Colonic mucosa (tissue), 4 donors: ENCODE measurements at regions not wholly inside any gene's neighbourhood (a gene's known extent, or its start where the extent isn't known, plus 50 kb on each side); places are given as distances from the start of the nearest gene placed in this dataset.

Source experiments
- DNase-seq: peaks from one replicate; pipeline ENCODE4 v3.0.0-alpha.2; 2020
- H3K27ac ChIP-seq: fragments of 200-600 bp; one replicate; pipeline ENCODE4 v1.8.0; 2021
- H3K27me3 ChIP-seq: fragments of 200-600 bp; one replicate; pipeline ENCODE4 v1.8.0; 2021
- H3K36me3 ChIP-seq: fragments of 200-600 bp; one replicate; pipeline ENCODE4 v1.8.0; 2021
- H3K4me1 ChIP-seq: fragments of 200-600 bp; one replicate; pipeline ENCODE4 v1.8.0; 2021; ENCODE audit warnings: mild to moderate bottlenecking
- H3K4me3 ChIP-seq: fragments of 200-600 bp; one replicate; pipeline ENCODE4 v1.8.0; 2021
- H3K9ac ChIP-seq, 2 donors: one replicate each; pipeline ENCODE4 v1.7.0; 2013; ENCODE audit warnings: control low read depth in 2 of 2, low read depth in 2 of 2, low read length in 2 of 2
- H3K9me3 ChIP-seq: fragments of 200-600 bp; one replicate; pipeline ENCODE4 v1.8.0; 2021
- intact Hi-C: fragments of 100-400 bp; cut with DNase I; formaldehyde crosslinking; loops from one replicate; pipeline ENCODE4 v1.14.1; 2022
- TF ChIP-seq, protein P1 (sequence below): fragments of 200-600 bp; IDR thresholded peaks from one replicate; pipeline ENCODE4 v1.8.0; 2022; ENCODE audit warnings: antibody characterized with exemption, mild to moderate bottlenecking
- donor health status: healthy.
- donor health status: DM: no; HTN: no; CAD: no.
- donor health status: DM: no; HTN: no; CAD: no.

DNA sequence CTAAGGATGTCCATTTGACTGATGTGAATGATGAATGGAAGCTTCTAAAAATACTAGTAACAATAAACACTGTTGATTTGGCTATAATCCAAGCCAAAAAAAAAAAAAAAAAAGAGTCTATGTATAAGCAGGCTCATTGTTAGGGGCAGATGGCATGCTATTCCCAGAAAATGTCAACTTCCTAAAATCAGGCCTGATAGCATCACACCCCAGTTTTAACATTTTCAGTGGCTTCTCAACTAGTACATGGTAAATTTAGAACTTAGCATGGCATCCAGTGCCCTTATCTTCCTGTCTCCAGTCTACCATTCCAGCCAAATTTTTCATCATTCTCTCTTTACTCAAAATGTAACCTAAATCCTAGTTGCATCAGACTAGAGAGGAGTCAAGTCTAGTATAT lies 288.2 kb upstream of the ZNF385D start:
- intact Hi-C loops, result no loop called here
- Histone ChIP-seq H3K36me3 (no peaks in the 10 kb centered on the region), H3K4me1 (no peaks in the 10 kb centered on the region), H3K9ac (no peak overlapping the region), H3K27ac (no peak overlapping the region), H3K9me3 (no peaks in the 10 kb centered on the region), H3K4me3 (no peak overlapping the region), H3K27me3 (no peaks in the 10 kb centered on the region)
- TF ChIP-seq, protein P1, sequence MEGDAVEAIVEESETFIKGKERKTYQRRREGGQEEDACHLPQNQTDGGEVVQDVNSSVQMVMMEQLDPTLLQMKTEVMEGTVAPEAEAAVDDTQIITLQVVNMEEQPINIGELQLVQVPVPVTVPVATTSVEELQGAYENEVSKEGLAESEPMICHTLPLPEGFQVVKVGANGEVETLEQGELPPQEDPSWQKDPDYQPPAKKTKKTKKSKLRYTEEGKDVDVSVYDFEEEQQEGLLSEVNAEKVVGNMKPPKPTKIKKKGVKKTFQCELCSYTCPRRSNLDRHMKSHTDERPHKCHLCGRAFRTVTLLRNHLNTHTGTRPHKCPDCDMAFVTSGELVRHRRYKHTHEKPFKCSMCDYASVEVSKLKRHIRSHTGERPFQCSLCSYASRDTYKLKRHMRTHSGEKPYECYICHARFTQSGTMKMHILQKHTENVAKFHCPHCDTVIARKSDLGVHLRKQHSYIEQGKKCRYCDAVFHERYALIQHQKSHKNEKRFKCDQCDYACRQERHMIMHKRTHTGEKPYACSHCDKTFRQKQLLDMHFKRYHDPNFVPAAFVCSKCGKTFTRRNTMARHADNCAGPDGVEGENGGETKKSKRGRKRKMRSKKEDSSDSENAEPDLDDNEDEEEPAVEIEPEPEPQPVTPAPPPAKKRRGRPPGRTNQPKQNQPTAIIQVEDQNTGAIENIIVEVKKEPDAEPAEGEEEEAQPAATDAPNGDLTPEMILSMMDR, result no peak
- no peak for DNase-seq

DNA sequence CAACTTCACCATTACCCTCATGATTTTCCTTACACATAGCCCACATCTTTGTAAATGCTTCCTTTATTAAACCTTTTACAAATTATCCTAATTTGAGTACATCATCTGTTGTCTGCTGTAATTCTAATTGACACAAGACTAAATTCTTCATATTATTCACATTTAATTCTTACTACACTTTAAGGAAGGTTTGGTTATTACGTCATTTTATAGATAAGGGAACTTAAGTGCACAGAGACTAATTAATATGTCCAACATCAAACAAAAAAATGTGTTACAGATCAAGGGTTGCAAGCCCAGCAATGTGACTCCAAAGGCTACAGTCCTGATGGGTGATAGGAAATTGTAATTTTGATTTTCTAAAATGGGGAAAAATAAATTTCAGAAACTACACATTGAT lies 289.1 kb upstream of the ZNF385D start:
- H3K4me3 ChIP-seq, result no peak overlapping the region
- no peak overlapping the region for H3K27ac ChIP-seq
- intact Hi-C loops, result no loop called here
- no peaks in the 10 kb centered on the region for H3K27me3 ChIP-seq
- no peak overlapping the region for H3K9ac ChIP-seq
- no peaks in the 10 kb centered on the region for H3K9me3 ChIP-seq
- DNase-seq, result no peak
- TF ChIP-seq, protein P1, result no peak
- H3K36me3 ChIP-seq, result no peaks in the 10 kb centered on the region
- H3K4me1 ChIP-seq, result no peaks in the 10 kb centered on the region

DNA sequence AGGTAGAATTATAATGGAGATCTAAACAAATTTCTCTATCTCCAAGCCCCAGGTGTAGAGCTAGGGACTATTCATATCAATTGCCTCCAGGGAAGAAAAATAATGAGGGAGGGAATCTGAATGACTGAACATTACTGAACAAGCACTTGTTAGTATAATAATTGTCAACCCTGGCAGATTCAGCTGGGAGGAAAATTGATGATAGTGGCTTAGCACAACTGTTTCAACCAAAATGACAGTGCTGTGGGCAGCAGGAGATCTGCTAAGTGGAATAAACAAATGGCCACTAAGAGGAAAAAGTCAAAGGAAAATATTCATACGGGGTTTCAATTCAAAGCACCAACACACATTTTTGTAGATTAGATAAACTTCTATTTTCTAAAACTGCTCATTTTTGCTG lies 294.9 kb upstream of the ZNF385D start:
- Histone ChIP-seq H3K27me3 (no peaks in the 10 kb centered on the region), H3K27ac (no peak overlapping the region), H3K4me3 (no peak overlapping the region), H3K9ac (no peak overlapping the region), H3K4me1 (no peaks in the 10 kb centered on the region), H3K36me3 (no peaks in the 10 kb centered on the region), H3K9me3 (no peaks in the 10 kb centered on the region)
- no peak for DNase-seq
- intact Hi-C loops, result no loop called here
- TF ChIP-seq, protein P1, result no peak

DNA sequence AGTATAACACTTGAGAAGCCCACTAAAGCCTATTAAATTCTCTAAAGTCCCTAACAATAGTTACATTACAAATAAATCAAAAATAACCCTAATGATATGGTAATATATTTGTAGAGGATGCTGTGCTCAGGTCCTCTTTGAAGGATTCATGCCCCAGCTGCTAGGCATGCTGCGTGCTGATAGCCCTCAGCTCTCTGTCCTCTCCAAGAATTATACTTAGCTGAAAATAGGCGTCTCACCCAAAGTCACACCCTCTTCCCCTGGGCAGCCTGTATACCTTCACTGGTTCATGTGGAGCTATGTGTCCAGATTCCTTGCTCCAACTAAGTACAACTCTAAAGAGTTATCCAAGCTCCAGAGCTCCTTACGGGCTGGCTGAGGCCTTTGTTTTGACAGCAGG lies 312.5 kb upstream of the ZNF385D start:
- no peaks in the 10 kb centered on the region for H3K36me3 ChIP-seq
- no peaks in the 10 kb centered on the region for H3K9me3 ChIP-seq
- intact Hi-C loops, result no loop called here
- DNase-seq, result no peak
- H3K9ac ChIP-seq, result no peak overlapping the region
- H3K4me1 ChIP-seq, result no peaks in the 10 kb centered on the region
- no peak overlapping the region for H3K4me3 ChIP-seq
- H3K27me3 ChIP-seq, result no peaks in the 10 kb centered on the region
- H3K27ac ChIP-seq, result no peak overlapping the region
- TF ChIP-seq, protein P1, result no peak

DNA sequence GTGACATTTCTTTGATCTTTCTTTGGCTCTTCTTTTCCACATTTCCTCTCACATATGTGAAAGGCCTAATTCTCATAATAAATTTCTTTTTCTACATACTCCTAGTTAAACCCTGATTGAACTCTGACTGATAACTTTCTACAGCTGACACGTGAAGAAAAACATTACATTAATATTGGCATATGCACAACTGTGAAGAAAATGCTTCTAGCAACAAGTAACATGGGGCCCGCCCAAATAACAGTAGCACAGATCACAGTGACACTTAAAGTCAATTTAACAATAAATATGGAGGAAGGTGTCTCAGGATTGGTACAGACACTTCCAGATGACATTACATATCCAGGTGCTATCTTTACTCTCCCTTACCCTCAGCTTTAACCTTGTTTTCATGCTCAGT lies 317.6 kb upstream of the ZNF385D start:
- no peak overlapping the region for H3K27ac ChIP-seq
- no peak overlapping the region for H3K9ac ChIP-seq
- no peaks in the 10 kb centered on the region for H3K27me3 ChIP-seq
- DNase-seq, result no peak
- no peak overlapping the region for H3K4me3 ChIP-seq
- no peaks in the 10 kb centered on the region for H3K9me3 ChIP-seq
- TF ChIP-seq, protein P1, result no peak
- intact Hi-C loops, result no loop called here
- H3K36me3 ChIP-seq, result no peaks in the 10 kb centered on the region
- no peaks in the 10 kb centered on the region for H3K4me1 ChIP-seq

DNA sequence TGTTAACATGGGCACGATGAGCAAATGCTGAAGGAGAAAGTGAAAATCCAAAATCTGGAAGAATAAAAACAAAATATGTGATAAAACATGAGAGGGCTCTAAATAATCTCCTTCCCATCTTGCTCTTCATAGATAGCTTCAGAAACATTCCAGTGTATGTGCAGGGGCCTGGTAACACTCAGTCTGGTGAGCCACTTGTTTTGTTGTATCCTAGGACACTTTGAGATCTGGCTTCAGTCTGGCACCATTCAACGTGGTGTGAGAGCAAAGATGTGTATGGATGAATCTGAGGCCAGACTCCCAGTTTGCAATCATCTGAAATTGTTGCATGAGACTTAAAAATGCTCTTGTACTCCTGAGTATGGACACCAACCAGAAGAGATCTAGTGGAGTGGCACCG lies 337.2 kb upstream of the ZNF385D start:
- H3K4me3 ChIP-seq, result no peak overlapping the region
- no peaks in the 10 kb centered on the region for H3K27me3 ChIP-seq
- no peaks in the 10 kb centered on the region for H3K9me3 ChIP-seq
- no peak overlapping the region for H3K27ac ChIP-seq
- DNase-seq, result no peak
- no peak overlapping the region for H3K9ac ChIP-seq
- H3K4me1 ChIP-seq, result no peaks in the 10 kb centered on the region
- no peaks in the 10 kb centered on the region for H3K36me3 ChIP-seq
- TF ChIP-seq, protein P1, result no peak
- intact Hi-C loops, result no loop called here
